K562 (cell line): ENCODE measurements at regions not wholly inside any gene's neighbourhood (a gene's known extent, or its start where the extent isn't known, plus 50 kb on each side); places are given as distances from the start of the nearest gene placed in this dataset.

Experiments
- ATAC-seq: fragments of 200-7000 bp; cut with Tn5 transposase; 3 replicates; pipeline ENCODE4 v1.9.1; 2020; ENCODE audit warnings: moderate library complexity
- BruUV-seq: library from RNA; stranded (reverse); fragments of 400-500 nt; replicated peaks from 2 replicates; lab custom pipeline; 2021; lab: Mats Ljungman, UMichigan
- CTCF ChIA-PET: fragments of 300-600 bp; formaldehyde crosslinking; extraction: SDS; loops from one replicate; lab custom pipeline; 2021; ENCODE audit warnings: low intra/inter-chr PET ratio; lab: Yijun Ruan, JAX
- POLR2A ChIA-PET: fragments of 300-600, 350-650 bp; sonication (Branson Sonifier 250); formaldehyde crosslinking; extraction: SDS; loops from one replicate; lab custom pipeline; 2021; ENCODE audit warnings: antibody characterized with exemption, inconsistent platforms; lab: Yijun Ruan, JAX
- DNase-seq, 4 experiments: peaks; one replicate each; pipeline versions ENCODE4 v3.0.0 to v3.0.0-alpha.2; 2011 to 2018; ENCODE audit warnings: low spot score in 3 of 4, mixed read lengths in 3 of 4; ENCODE audit errors: extremely low read depth in 1 of 4
- FAIRE-seq: peaks from 2 replicates; lab custom pipeline; 2011; peaks lifted over from hg19 to GRCh38; lab: Jason Lieb, UNC
- H2AFZ ChIP-seq: 2 replicates; pipeline ENCODE4 v1.6.0; 2011; ENCODE audit warnings: low read depth, low read length, control low read depth, inconsistent platforms
- H3K27ac ChIP-seq: fragments of 200-600 bp; 3 replicates; pipeline ENCODE4 v1.8.0; 2011; ENCODE audit warnings: low read depth, mild to moderate bottlenecking, control low read depth, inconsistent platforms, low read length, moderate library complexity, mixed read lengths; ENCODE audit errors: extremely low read depth
- H3K27me3 ChIP-seq, 2 experiments: fragments of 300-600 bp in 1 of 2; 2 replicates in 1 of 2; 3 replicates in 1 of 2; pipeline versions ENCODE4 v1.6.0 to v1.8.0; 2011; ENCODE audit warnings: inconsistent platforms in 2 of 2, low read length in 2 of 2, mild to moderate bottlenecking in 1 of 2, mixed read lengths in 1 of 2, moderate library complexity in 1 of 2; ENCODE audit not compliant: control insufficient read depth in 2 of 2, insufficient read depth in 2 of 2
- H3K36me3 ChIP-seq: fragments of 300-600 bp; 3 replicates; pipeline ENCODE4 v1.8.0; 2011; ENCODE audit warnings: mild to moderate bottlenecking, low read length, inconsistent platforms; ENCODE audit not compliant: control insufficient read depth, insufficient read depth
- H3K4me1 ChIP-seq, 2 experiments: fragments of 200-600 bp in 1 of 2; replicated peaks in 1 of 2; 2 replicates in 1 of 2; 3 replicates in 1 of 2; pipeline versions ENCODE4 v1.5.1 to v1.8.0; 2011; ENCODE audit warnings: inconsistent platforms in 2 of 2, low read length in 2 of 2, mild to moderate bottlenecking in 1 of 2, mixed read lengths in 1 of 2, moderate library complexity in 1 of 2; ENCODE audit not compliant: control insufficient read depth in 2 of 2, insufficient read depth in 2 of 2
- H3K4me2 ChIP-seq: 2 replicates; pipeline ENCODE4 v1.6.1; 2011; ENCODE audit warnings: low read length, control low read depth, inconsistent platforms, mixed read lengths; ENCODE audit not compliant: insufficient read depth
- H3K4me3 ChIP-seq: fragments of 200-600 bp; sonication (generic), shearing (Covaris generic); 2 replicates; pipeline ENCODE4 v1.5.1; 2016; ENCODE audit warnings: control low read depth, inconsistent platforms
- H3K79me2 ChIP-seq: fragments of 200-600 bp; 3 replicates; pipeline ENCODE4 v1.8.0; 2011; ENCODE audit warnings: low read length, inconsistent platforms; ENCODE audit not compliant: control insufficient read depth, insufficient read depth
- H3K9ac ChIP-seq, 2 experiments: 2 replicates each; pipeline versions ENCODE4 v1.6.0 to v1.6.1; 2011; ENCODE audit warnings: low read depth in 2 of 2, low read length in 2 of 2, control low read depth in 1 of 2, inconsistent platforms in 1 of 2, mild to moderate bottlenecking in 1 of 2, mixed read lengths in 1 of 2; ENCODE audit not compliant: insufficient read depth in 1 of 2
- H3K9me1 ChIP-seq: one replicate; pipeline ENCODE4 v1.6.0; 2011; ENCODE audit warnings: inconsistent platforms, mild to moderate bottlenecking, low read length, moderate library complexity; ENCODE audit not compliant: control insufficient read depth, insufficient read depth
- H3K9me3 ChIP-seq: replicated peaks from 2 replicates; pipeline ENCODE4 v1.5.1; 2011; ENCODE audit warnings: low read depth, low read length, inconsistent platforms; ENCODE audit not compliant: control insufficient read depth, insufficient read depth
- H4K20me1 ChIP-seq: replicated peaks from 2 replicates; pipeline ENCODE4 v1.6.1; 2011; ENCODE audit warnings: low read length, inconsistent platforms, mixed read lengths; ENCODE audit not compliant: control insufficient read depth, insufficient read depth
- CBFA2T3 ChIP-seq: fragments of 450-650 bp; IDR thresholded peaks from 2 replicates; pipeline ENCODE4 v1.6.1; 2017
- IFI16 ChIP-seq: fragments of 250-450 bp; sonication (Bioruptor Pico); IDR thresholded peaks from 2 replicates; pipeline ENCODE4 v2.1.2; 2022; ENCODE audit warnings: mild to moderate bottlenecking, inconsistent platforms
- KDM2B ChIP-seq: fragments of 250-450 bp; sonication (Bioruptor Pico); IDR thresholded peaks from 2 replicates; pipeline ENCODE4 v1.8.0; 2021; ENCODE audit warnings: mild to moderate bottlenecking, moderate library complexity
- SIX5 ChIP-seq, 2 experiments: IDR thresholded peaks; 2 replicates each; pipeline ENCODE4 v1.6.1; 2011; ENCODE audit warnings: low read length in 2 of 2, borderline replicate concordance in 1 of 2, low read depth in 1 of 2, mild to moderate bottlenecking in 1 of 2, moderate library complexity in 1 of 2; ENCODE audit not compliant: insufficient read depth in 1 of 2
- WGBS: fragments of 100-300 bp; shearing (Covaris generic); methylation state at CpG from one replicate; pipeline ENCODE4 v1.1.6; 2016; ENCODE audit warnings: low coverage, mixed read lengths; ENCODE audit not compliant: insufficient coverage; ENCODE audit errors: missing lambda C conversion rate; 5-methylcytosine and 5-hydroxymethylcytosine counted together
- in situ Hi-C: fragments of 300-500 bp; cut with MboI; formaldehyde crosslinking; loops from 4 replicates; pipeline ENCODE4 v1.15.0; 2018; ENCODE audit warnings: inconsistent platforms, mixed read lengths
- intact Hi-C: fragments of 100-400 bp; cut with micrococcal nuclease; formaldehyde crosslinking; loops from 2 replicates; pipeline ENCODE4 v1.14.2; 2022
- TF ChIP-seq, protein P1 (sequence below): fragments of 250-450 bp; sonication (Bioruptor Pico); IDR thresholded peaks from 2 replicates; pipeline ENCODE4 v1.9.0; 2021; ENCODE audit warnings: mild to moderate bottlenecking
- TF ChIP-seq, protein P2 (sequence below): sonication (generic); formaldehyde crosslinking; IDR thresholded peaks from 2 replicates; pipeline ENCODE4 v1.8.1; 2023; ENCODE audit warnings: mild to moderate bottlenecking, missing genetic modification reagents

GRCh38 chr16:85348911-85349334 lies 236.7 kb upstream of the CIBAR2 start:
- no peaks in the 10 kb centered on the region; a peak in 1 of 5 replicates for H3K27me3 ChIP-seq
- no peaks in the 10 kb centered on the region; the same call in 1 of the 2 replicates for H3K9me3 ChIP-seq
- no peaks in the 10 kb centered on the region for H3K9me1 ChIP-seq
- DNase-seq: no peak
- intact Hi-C loops: loop anchor here (5.0 kb wide), 1 partner anchor 47 kb away; no protein-coding TSS in a partner anchor
- BruUV-seq: no TSS peak
- POLR2A ChIA-PET: interaction anchor here (0.6 to 0.8 kb wide), 4 partner anchors 81 to 224 kb away, joined by 3 read pairs; no protein-coding TSS in a partner anchor
- CTCF ChIA-PET: interaction anchor here (0.6 to 2.2 kb wide), 4 partner anchors 29 to 85 kb away, joined by 3 to 16 read pairs (median 4); no protein-coding TSS in a partner anchor
- no peak overlapping the region for H2AFZ ChIP-seq
- no peak overlapping the region for H3K4me2 ChIP-seq
- WGBS: 55% methylated on average over 18 of the region's 21 CpGs
- FAIRE-seq: no peak
- H4K20me1 ChIP-seq: peaks cover 9% of the 10 kb centered on the region; the same call in 1 of the 2 replicates
- ATAC-seq: no peak
- H3K27ac ChIP-seq: no peak overlapping the region
- no peak overlapping the region for H3K9ac ChIP-seq
- TF ChIP-seq IFI16 (CRISPR knock-in tag) (no peak), CBFA2T3 (0 out of 2 replicates have a peak, but pooled peaks have one; percentile 18), SIX5 (IDR thresholded peaks at IDR 0.05; ENCODE audit: borderline replicate concordance in 1 of 2, insufficient read depth in 1 of 2, low read depth in 1 of 2, low read length in 2 of 2) (no peak), KDM2B (no peak)
- TF ChIP-seq, protein P1, sequence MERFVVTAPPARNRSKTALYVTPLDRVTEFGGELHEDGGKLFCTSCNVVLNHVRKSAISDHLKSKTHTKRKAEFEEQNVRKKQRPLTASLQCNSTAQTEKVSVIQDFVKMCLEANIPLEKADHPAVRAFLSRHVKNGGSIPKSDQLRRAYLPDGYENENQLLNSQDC (CRISPR knock-in tag): no peak
- TF ChIP-seq, protein P2, sequence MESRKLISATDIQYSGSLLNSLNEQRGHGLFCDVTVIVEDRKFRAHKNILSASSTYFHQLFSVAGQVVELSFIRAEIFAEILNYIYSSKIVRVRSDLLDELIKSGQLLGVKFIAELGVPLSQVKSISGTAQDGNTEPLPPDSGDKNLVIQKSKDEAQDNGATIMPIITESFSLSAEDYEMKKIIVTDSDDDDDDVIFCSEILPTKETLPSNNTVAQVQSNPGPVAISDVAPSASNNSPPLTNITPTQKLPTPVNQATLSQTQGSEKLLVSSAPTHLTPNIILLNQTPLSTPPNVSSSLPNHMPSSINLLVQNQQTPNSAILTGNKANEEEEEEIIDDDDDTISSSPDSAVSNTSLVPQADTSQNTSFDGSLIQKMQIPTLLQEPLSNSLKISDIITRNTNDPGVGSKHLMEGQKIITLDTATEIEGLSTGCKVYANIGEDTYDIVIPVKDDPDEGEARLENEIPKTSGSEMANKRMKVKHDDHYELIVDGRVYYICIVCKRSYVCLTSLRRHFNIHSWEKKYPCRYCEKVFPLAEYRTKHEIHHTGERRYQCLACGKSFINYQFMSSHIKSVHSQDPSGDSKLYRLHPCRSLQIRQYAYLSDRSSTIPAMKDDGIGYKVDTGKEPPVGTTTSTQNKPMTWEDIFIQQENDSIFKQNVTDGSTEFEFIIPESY (CRISPR knock-in tag): 0 out of 2 replicates have a peak, but pooled peaks have one; percentile 29
- no peak overlapping the region for H3K4me3 ChIP-seq
- peaks cover 8 to 40% of the 10 kb centered on the region in 2 experiments for H3K4me1 ChIP-seq
- in situ Hi-C loops: no loop called here
- H3K36me3 ChIP-seq: no peaks in the 10 kb centered on the region
- H3K79me2 ChIP-seq: no peaks in the 10 kb centered on the region
